ENCODE measurements at regions not wholly inside any gene's neighbourhood (a gene's known extent, or its start where the extent isn't known, plus 50 kb on each side); places are given as distances from the start of the nearest gene placed in this dataset.

- no peak for TF ChIP-seq CTCF (IDR thresholded peaks at IDR 0.05; ENCODE audit: insufficient read depth, low read length, missing control alignments)
- DNase-seq (ENCODE audit: low read depth, low spot score) = peak; percentile 14
- no peak overlapping the region for H3K4me3 ChIP-seq (ENCODE audit: low read depth, low read length)
- ChIA-PET POLR2A (no interaction called here), CTCF (no interaction called here)
Observed at GRCh38 chr4:189279188-189279587, 661.5 kb upstream of the FRG1 start.

GRCh38 chr4:189285377-189285776 is 655.3 kb upstream of the FRG1 start:
- DNase-seq (ENCODE audit: low read depth, low spot score) = no peak
- no peak overlapping the region for H3K4me3 ChIP-seq (ENCODE audit: low read depth, low read length)
- POLR2A ChIA-PET = no interaction called here
- no peak for TF ChIP-seq CTCF (IDR thresholded peaks at IDR 0.05; ENCODE audit: insufficient read depth, low read length, missing control alignments)
- CTCF ChIA-PET = no interaction called here

GRCh38 chr4:189291939-189292338 is 648.7 kb upstream of the FRG1 start:
- no peak for TF ChIP-seq CTCF (IDR thresholded peaks at IDR 0.05; ENCODE audit: insufficient read depth, low read length, missing control alignments)
- POLR2A ChIA-PET = no interaction called here
- no peak overlapping the region for H3K4me3 ChIP-seq (ENCODE audit: low read depth, low read length)
- no peak for DNase-seq (ENCODE audit: low read depth, low spot score)
- CTCF ChIA-PET = no interaction called here

GRCh38 chr4:189293459-189293858 is 647.2 kb upstream of the FRG1 start:
- ChIA-PET POLR2A (no interaction called here), CTCF (no interaction called here)
- no peak for TF ChIP-seq CTCF (IDR thresholded peaks at IDR 0.05; ENCODE audit: insufficient read depth, low read length, missing control alignments)
- no peak overlapping the region for H3K4me3 ChIP-seq (ENCODE audit: low read depth, low read length)
- DNase-seq (ENCODE audit: low read depth, low spot score) = no peak

- H3K4me3 ChIP-seq (ENCODE audit: low read depth, low read length) = no peak overlapping the region
- no peak for TF ChIP-seq CTCF (IDR thresholded peaks at IDR 0.05; ENCODE audit: insufficient read depth, low read length, missing control alignments)
- POLR2A ChIA-PET = no interaction called here
- CTCF ChIA-PET = no interaction called here
- DNase-seq (ENCODE audit: low read depth, low spot score) = no peak
Observed at GRCh38 chr4:189294574-189294973, 646.1 kb upstream of the FRG1 start.

- no peak for DNase-seq (ENCODE audit: low read depth, low spot score)
- no peak for TF ChIP-seq CTCF (IDR thresholded peaks at IDR 0.05; ENCODE audit: insufficient read depth, low read length, missing control alignments)
- H3K4me3 ChIP-seq (ENCODE audit: low read depth, low read length) = no peak overlapping the region
- ChIA-PET CTCF (no interaction called here), POLR2A (interaction anchor here (0.5 kb wide), 1 partner anchor 597 kb away, joined by 3 read pairs; no protein-coding TSS in a partner anchor)
Observed at GRCh38 chr4:189299706-189300105, 641.0 kb upstream of the FRG1 start.
